GM04503 (cell line): ENCODE measurements at regions not wholly inside any gene's neighbourhood (a gene's known extent, or its start where the extent isn't known, plus 50 kb on each side); places are given as distances from the start of the nearest gene placed in this dataset.
"Not testable (repeated sequence)": the region's sequence is repeated elsewhere in the genome, so short reads cannot be mapped to it uniquely, and the experiment has no call there.

Experiments
- DNase-seq: peaks from one replicate; pipeline ENCODE4 v3.0.0-alpha.2; 2012; ENCODE audit warnings: low read depth

GRCh38 chr10:33861016-33861704 lies 526.7 kb upstream of the NRP1 start:
- DNase-seq = peak; percentile 18

- DNase-seq = no peak
Observed at GRCh38 chr10:33860552-33860951, 526.1 kb upstream of the NRP1 start.

GRCh38 chr10:33859319-33860022 lies 525.0 kb upstream of the NRP1 start:
- DNase-seq = no peak

- DNase-seq = no peak
Observed at GRCh38 chr10:33858326-33858725, 523.9 kb upstream of the NRP1 start.

- not testable (repeated sequence) for DNase-seq
Observed at GRCh38 chr10:33853221-33853620, 518.8 kb upstream of the NRP1 start.

- no peak for DNase-seq
Observed at GRCh38 chr10:33843379-33843778, 508.9 kb upstream of the NRP1 start.

- no peak for DNase-seq
Observed at GRCh38 chr10:33841678-33842077, 507.2 kb upstream of the NRP1 start.

GRCh38 chr10:33838731-33839130 lies 504.3 kb upstream of the NRP1 start:
- no peak for DNase-seq

GRCh38 chr10:33837736-33838135 lies 503.3 kb upstream of the NRP1 start:
- DNase-seq = no peak

GRCh38 chr10:33835556-33835955 lies 501.1 kb upstream of the NRP1 start:
- no peak for DNase-seq

- no peak for DNase-seq
Observed at GRCh38 chr10:33833566-33833965, 499.1 kb upstream of the NRP1 start.

GRCh38 chr10:33832124-33832787 lies 497.8 kb upstream of the NRP1 start:
- DNase-seq = no peak

- no peak for DNase-seq
Observed at GRCh38 chr10:33831591-33831990, 497.1 kb upstream of the NRP1 start.

GRCh38 chr10:33829899-33830298 lies 495.4 kb upstream of the NRP1 start:
- DNase-seq = not testable (repeated sequence)

- no peak for DNase-seq
Observed at GRCh38 chr10:33828592-33828991, 494.1 kb upstream of the NRP1 start.

- no peak for DNase-seq
Observed at GRCh38 chr10:33826186-33826585, 491.7 kb upstream of the NRP1 start.

- DNase-seq = no peak
Observed at GRCh38 chr10:33822774-33823173, 488.3 kb upstream of the NRP1 start.

GRCh38 chr10:33820531-33820930 lies 486.1 kb upstream of the NRP1 start:
- no peak for DNase-seq

GRCh38 chr10:33819206-33819605 lies 484.7 kb upstream of the NRP1 start:
- DNase-seq = peak; percentile 28

- DNase-seq = no peak
Observed at GRCh38 chr10:33818343-33818742, 483.9 kb upstream of the NRP1 start.

GRCh38 chr10:33817605-33818004 lies 483.1 kb upstream of the NRP1 start:
- no peak for DNase-seq

GRCh38 chr10:33815776-33816175 lies 481.3 kb upstream of the NRP1 start:
- no peak for DNase-seq

GRCh38 chr10:33813871-33814270 lies 479.4 kb upstream of the NRP1 start:
- DNase-seq = no peak
